Liver (tissue), 8 donors: ENCODE measurements at regions not wholly inside any gene's neighbourhood (a gene's known extent, or its start where the extent isn't known, plus 50 kb on each side); places are given as distances from the start of the nearest gene placed in this dataset.

Experiments used
- DNase-seq: peaks from one replicate; pipeline ENCODE4 v3.0.0-alpha.2; 2017; ENCODE audit warnings: low spot score
- H3K27ac ChIP-seq, 2 donors: one replicate each; pipeline ENCODE4 v1.7.0; 2013; ENCODE audit warnings: inconsistent platforms in 2 of 2, low read length in 2 of 2, control low read depth in 1 of 2, low read depth in 1 of 2, mild to moderate bottlenecking in 1 of 2
- H3K27me3 ChIP-seq, 4 donors: one replicate each; pipeline versions ENCODE4 v1.6.1 to v1.7.0; 2013; ENCODE audit warnings: low read length in 3 of 4, inconsistent platforms in 1 of 4, mild to moderate bottlenecking in 1 of 4, moderate library complexity in 1 of 4; ENCODE audit not compliant: control insufficient read depth in 4 of 4, insufficient read depth in 4 of 4
- H3K36me3 ChIP-seq, 4 donors: one replicate each; pipeline versions ENCODE4 v1.6.1 to v1.7.0; 2013; ENCODE audit warnings: low read length in 3 of 4, mild to moderate bottlenecking in 3 of 4, low read depth in 1 of 4, moderate library complexity in 1 of 4; ENCODE audit not compliant: control insufficient read depth in 4 of 4, insufficient read depth in 3 of 4
- H3K4me1 ChIP-seq, 4 donors: one replicate each; pipeline versions ENCODE4 v1.6.1 to v1.7.0; 2013; ENCODE audit warnings: low read length in 3 of 4, mild to moderate bottlenecking in 3 of 4, moderate library complexity in 1 of 4; ENCODE audit not compliant: control insufficient read depth in 4 of 4, insufficient read depth in 4 of 4
- H3K4me3 ChIP-seq, 3 donors: one replicate each; pipeline versions ENCODE4 v1.6.1 to v1.7.0; 2013; ENCODE audit warnings: low read length in 3 of 3, control low read depth in 1 of 3, low read depth in 1 of 3, mild to moderate bottlenecking in 1 of 3
- H3K9ac ChIP-seq, 2 donors: one replicate each; pipeline ENCODE4 v1.7.0; 2013; ENCODE audit warnings: low read length in 2 of 2, mild to moderate bottlenecking in 2 of 2, moderate library complexity in 2 of 2, control low read depth in 1 of 2, low read depth in 1 of 2
- H3K9me3 ChIP-seq, 4 donors: one replicate each; pipeline versions ENCODE4 v1.6.1 to v1.7.0; 2013; ENCODE audit warnings: low read length in 3 of 4; ENCODE audit not compliant: control insufficient read depth in 4 of 4
- FOXA1 ChIP-seq: IDR thresholded peaks from 2 replicates; pipeline ENCODE4 v1.6.1; 2016; ENCODE audit warnings: antibody characterized with exemption
- GABPA ChIP-seq, 2 donors: IDR thresholded peaks in 1 of 2; conservative IDR thresholded peaks in 1 of 2; 2 replicates each; pipeline ENCODE4 v1.6.1; 2016; ENCODE audit warnings: antibody characterized with exemption in 2 of 2, mild to moderate bottlenecking in 1 of 2, moderate library complexity in 1 of 2
- HNF4A ChIP-seq, 2 donors: conservative IDR thresholded peaks; 2 replicates each; pipeline ENCODE4 v1.6.1; 2016; ENCODE audit warnings: antibody characterized with exemption in 2 of 2, mild to moderate bottlenecking in 2 of 2
- HNF4G ChIP-seq: IDR thresholded peaks from 2 replicates; pipeline ENCODE4 v1.6.1; 2016; ENCODE audit warnings: antibody characterized with exemption
- NR2F2 ChIP-seq: IDR thresholded peaks from 2 replicates; pipeline ENCODE4 v1.6.1; 2016; ENCODE audit warnings: antibody characterized with exemption
- RAD21 ChIP-seq, 2 donors: IDR thresholded peaks; 2 replicates each; pipeline ENCODE4 v1.6.1; 2016; ENCODE audit warnings: antibody characterized with exemption in 2 of 2, mild to moderate bottlenecking in 2 of 2
- RXRA ChIP-seq, 2 donors: IDR thresholded peaks; 2 replicates each; pipeline ENCODE4 v1.6.1; 2017 to 2018; ENCODE audit warnings: antibody characterized with exemption in 2 of 2, mild to moderate bottlenecking in 1 of 2
- SP1 ChIP-seq: IDR thresholded peaks from 2 replicates; pipeline ENCODE4 v1.6.1; 2018; ENCODE audit warnings: antibody characterized with exemption, mild to moderate bottlenecking
- TAF1 ChIP-seq: conservative IDR thresholded peaks from 2 replicates; pipeline ENCODE4 v1.6.1; 2016; ENCODE audit warnings: antibody characterized with exemption, mild to moderate bottlenecking
- YY1 ChIP-seq: IDR thresholded peaks from 2 replicates; pipeline ENCODE4 v1.6.1; 2016; ENCODE audit warnings: antibody characterized with exemption, mild to moderate bottlenecking
- WGBS: extraction: QIAGEN DNeasy Blood & Tissue Kit; methylation state at CpG from one replicate; pipeline ENCODE4 v1.1.7; 2013; 5-methylcytosine and 5-hydroxymethylcytosine counted together
- TF ChIP-seq, protein P1 (sequence below): IDR thresholded peaks from 2 replicates; pipeline ENCODE4 v1.6.1; 2016; ENCODE audit warnings: antibody characterized with exemption
- TF ChIP-seq, protein P2 (sequence below): IDR thresholded peaks from 2 replicates; pipeline ENCODE4 v1.6.1; 2016; ENCODE audit warnings: antibody characterized with exemption, mild to moderate bottlenecking
- TF ChIP-seq, protein P3 (sequence below): fragments of 150-350 bp; IDR thresholded peaks from 2 replicates; pipeline ENCODE4 v1.5.1; 2017; ENCODE audit warnings: improper control_type of control experiment, low read depth, low read length; ENCODE audit not compliant: missing input control
- TF ChIP-seq, protein P4 (sequence below): IDR thresholded peaks from 2 replicates; pipeline ENCODE4 v1.6.1; 2016; ENCODE audit warnings: antibody characterized with exemption
- donor health status: healthy.
- donor health status: healthy.
- donor health status: healthy.
- donor health status: healthy.
- donor health status: healthy.

DNA sequence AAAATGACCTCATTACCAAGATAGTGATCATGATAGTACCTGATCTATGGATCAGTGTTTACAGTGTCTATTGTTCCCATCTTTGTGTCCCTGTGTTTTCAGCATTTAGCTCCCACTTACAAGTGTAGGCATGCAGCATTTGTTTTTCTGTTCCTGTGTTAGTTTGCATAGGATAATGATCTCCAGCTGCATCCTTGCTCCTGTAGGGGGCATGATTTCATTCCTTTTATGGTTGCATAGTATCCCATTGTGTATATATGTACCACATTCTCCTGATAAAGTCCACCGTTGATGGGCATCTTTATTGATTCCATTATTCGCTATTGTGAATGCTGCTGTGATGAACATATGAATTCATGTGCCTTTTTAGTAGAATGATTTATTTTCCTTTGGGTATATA, 215.4 kb upstream of the NAV3 start:
- WGBS: 91% methylated on average over 2 of the region's 2 CpGs
- H3K9me3 ChIP-seq: peaks cover 2 to 5% (median 3%) of the 10 kb centered on the region in 4 donors
- H3K27me3 ChIP-seq: no peaks in the 10 kb centered on the region
- no peaks in the 10 kb centered on the region for H3K4me1 ChIP-seq
- no peak overlapping the region for H3K9ac ChIP-seq
- no peak for DNase-seq
- TF ChIP-seq RAD21 (IDR thresholded peaks at IDR 0.05): no peak
- TF ChIP-seq TAF1: no peak
- TF ChIP-seq YY1: no peak
- TF ChIP-seq HNF4A (conservative IDR thresholded peaks at IDR 0.05): no peak
- TF ChIP-seq, protein P1, sequence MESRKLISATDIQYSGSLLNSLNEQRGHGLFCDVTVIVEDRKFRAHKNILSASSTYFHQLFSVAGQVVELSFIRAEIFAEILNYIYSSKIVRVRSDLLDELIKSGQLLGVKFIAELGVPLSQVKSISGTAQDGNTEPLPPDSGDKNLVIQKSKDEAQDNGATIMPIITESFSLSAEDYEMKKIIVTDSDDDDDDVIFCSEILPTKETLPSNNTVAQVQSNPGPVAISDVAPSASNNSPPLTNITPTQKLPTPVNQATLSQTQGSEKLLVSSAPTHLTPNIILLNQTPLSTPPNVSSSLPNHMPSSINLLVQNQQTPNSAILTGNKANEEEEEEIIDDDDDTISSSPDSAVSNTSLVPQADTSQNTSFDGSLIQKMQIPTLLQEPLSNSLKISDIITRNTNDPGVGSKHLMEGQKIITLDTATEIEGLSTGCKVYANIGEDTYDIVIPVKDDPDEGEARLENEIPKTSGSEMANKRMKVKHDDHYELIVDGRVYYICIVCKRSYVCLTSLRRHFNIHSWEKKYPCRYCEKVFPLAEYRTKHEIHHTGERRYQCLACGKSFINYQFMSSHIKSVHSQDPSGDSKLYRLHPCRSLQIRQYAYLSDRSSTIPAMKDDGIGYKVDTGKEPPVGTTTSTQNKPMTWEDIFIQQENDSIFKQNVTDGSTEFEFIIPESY: no peak
- TF ChIP-seq HNF4G: no peak
- TF ChIP-seq, protein P2, sequence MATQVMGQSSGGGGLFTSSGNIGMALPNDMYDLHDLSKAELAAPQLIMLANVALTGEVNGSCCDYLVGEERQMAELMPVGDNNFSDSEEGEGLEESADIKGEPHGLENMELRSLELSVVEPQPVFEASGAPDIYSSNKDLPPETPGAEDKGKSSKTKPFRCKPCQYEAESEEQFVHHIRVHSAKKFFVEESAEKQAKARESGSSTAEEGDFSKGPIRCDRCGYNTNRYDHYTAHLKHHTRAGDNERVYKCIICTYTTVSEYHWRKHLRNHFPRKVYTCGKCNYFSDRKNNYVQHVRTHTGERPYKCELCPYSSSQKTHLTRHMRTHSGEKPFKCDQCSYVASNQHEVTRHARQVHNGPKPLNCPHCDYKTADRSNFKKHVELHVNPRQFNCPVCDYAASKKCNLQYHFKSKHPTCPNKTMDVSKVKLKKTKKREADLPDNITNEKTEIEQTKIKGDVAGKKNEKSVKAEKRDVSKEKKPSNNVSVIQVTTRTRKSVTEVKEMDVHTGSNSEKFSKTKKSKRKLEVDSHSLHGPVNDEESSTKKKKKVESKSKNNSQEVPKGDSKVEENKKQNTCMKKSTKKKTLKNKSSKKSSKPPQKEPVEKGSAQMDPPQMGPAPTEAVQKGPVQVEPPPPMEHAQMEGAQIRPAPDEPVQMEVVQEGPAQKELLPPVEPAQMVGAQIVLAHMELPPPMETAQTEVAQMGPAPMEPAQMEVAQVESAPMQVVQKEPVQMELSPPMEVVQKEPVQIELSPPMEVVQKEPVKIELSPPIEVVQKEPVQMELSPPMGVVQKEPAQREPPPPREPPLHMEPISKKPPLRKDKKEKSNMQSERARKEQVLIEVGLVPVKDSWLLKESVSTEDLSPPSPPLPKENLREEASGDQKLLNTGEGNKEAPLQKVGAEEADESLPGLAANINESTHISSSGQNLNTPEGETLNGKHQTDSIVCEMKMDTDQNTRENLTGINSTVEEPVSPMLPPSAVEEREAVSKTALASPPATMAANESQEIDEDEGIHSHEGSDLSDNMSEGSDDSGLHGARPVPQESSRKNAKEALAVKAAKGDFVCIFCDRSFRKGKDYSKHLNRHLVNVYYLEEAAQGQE: no peak
- TF ChIP-seq, protein P3, sequence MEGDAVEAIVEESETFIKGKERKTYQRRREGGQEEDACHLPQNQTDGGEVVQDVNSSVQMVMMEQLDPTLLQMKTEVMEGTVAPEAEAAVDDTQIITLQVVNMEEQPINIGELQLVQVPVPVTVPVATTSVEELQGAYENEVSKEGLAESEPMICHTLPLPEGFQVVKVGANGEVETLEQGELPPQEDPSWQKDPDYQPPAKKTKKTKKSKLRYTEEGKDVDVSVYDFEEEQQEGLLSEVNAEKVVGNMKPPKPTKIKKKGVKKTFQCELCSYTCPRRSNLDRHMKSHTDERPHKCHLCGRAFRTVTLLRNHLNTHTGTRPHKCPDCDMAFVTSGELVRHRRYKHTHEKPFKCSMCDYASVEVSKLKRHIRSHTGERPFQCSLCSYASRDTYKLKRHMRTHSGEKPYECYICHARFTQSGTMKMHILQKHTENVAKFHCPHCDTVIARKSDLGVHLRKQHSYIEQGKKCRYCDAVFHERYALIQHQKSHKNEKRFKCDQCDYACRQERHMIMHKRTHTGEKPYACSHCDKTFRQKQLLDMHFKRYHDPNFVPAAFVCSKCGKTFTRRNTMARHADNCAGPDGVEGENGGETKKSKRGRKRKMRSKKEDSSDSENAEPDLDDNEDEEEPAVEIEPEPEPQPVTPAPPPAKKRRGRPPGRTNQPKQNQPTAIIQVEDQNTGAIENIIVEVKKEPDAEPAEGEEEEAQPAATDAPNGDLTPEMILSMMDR: no peak
- no peak for TF ChIP-seq NR2F2
- TF ChIP-seq FOXA1: no peak
- TF ChIP-seq RXRA (IDR thresholded peaks at IDR 0.05): no peak
- TF ChIP-seq, protein P4, sequence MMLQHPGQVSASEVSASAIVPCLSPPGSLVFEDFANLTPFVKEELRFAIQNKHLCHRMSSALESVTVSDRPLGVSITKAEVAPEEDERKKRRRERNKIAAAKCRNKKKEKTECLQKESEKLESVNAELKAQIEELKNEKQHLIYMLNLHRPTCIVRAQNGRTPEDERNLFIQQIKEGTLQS: no peak
- TF ChIP-seq SP1: no peak
- TF ChIP-seq GABPA (IDR thresholded peaks at IDR 0.05 in 1 of 2, conservative IDR thresholded peaks at IDR 0.05 in 1 of 2): no peak
- no peak overlapping the region for H3K4me3 ChIP-seq
- no peak overlapping the region for H3K27ac ChIP-seq
- H3K36me3 ChIP-seq: no peaks in the 10 kb centered on the region

DNA sequence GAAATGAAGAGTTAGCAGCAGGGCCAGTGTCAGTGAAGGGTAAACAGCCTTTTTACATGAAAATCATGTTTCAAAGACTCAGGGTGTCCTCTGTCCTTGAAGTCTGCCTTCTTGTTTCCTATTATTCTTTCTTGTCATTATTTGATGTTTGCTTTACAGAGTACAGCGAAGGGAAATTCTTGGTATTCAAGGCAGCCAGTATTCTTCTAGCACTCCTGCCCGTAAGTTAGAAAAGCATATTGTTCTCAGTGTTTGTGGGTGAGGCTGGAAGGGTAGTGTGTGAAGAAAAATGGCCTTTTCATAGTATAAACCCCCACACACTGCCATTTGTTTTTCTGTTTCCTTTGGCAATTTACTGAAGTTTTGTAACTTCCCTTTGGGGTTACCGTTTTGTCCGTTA, 217.3 kb upstream of the NAV3 start:
- H3K27me3 ChIP-seq: no peaks in the 10 kb centered on the region

More for the DNA sequence above, 217.3 kb upstream of the NAV3 start:
- Histone ChIP-seq H3K4me3 (no peak overlapping the region), H3K9me3 (peaks cover 2 to 5% (median 3%) of the 10 kb centered on the region in 4 donors), H3K27ac (no peak overlapping the region), H3K9ac (no peak overlapping the region), H3K4me1 (no peaks in the 10 kb centered on the region), H3K36me3 (no peaks in the 10 kb centered on the region)
- DNase-seq: no peak
- TF ChIP-seq, protein P1: no peak
- 86% methylated on average over 4 of the region's 4 CpGs for WGBS
